HCT116 (cell line): ENCODE measurements at regions not wholly inside any gene's neighbourhood (a gene's known extent, or its start where the extent isn't known, plus 50 kb on each side); places are given as distances from the start of the nearest gene placed in this dataset.

Experiments used
- ATAC-seq: fragments of 200-7000 bp; cut with Tn5 transposase; 2 replicates; pipeline ENCODE4 v1.9.1; 2020; ENCODE audit warnings: mild to moderate bottlenecking, moderate library complexity
- BruUV-seq: library from RNA; stranded (reverse); fragments of 400-500 nt; replicated peaks from 2 replicates; lab custom pipeline; 2021; lab: Mats Ljungman, UMichigan
- CTCF ChIA-PET: fragments of 300-600 bp; sonication (Branson Sonifier 250); formaldehyde crosslinking; loops from one replicate; lab custom pipeline; 2021; ENCODE audit warnings: antibody characterized with exemption; lab: Charles Lee
- POLR2A ChIA-PET: fragments of 300-600, 350-600 bp; sonication (Branson Sonifier 250); formaldehyde crosslinking; loops from one replicate; lab custom pipeline; 2021; ENCODE audit warnings: antibody characterized with exemption; lab: Charles Lee
- RAD21 ChIA-PET, 2 experiments: fragments of 300-600 bp; sonication (Branson Sonifier 250); formaldehyde crosslinking; loops; one replicate each; lab custom pipeline; 2023; ENCODE audit warnings: low total read pairs in 2 of 2; ENCODE audit not compliant: uncharacterized antibody in 2 of 2, unreplicated experiment in 2 of 2, low non-redundant PET in 1 of 2; lab: Charles Lee
- DNase-seq: peaks from one replicate; pipeline ENCODE4 v3.0.0-alpha.2; 2010; ENCODE audit warnings: low read depth, low spot score
- H2AFZ ChIP-seq: fragments of 200-600 bp; shearing (Covaris generic), sonication (generic); 2 replicates; pipeline ENCODE4 v1.6.1; 2017; ENCODE audit warnings: low read depth, mixed run types, mixed read lengths, antibody characterized with exemption, low read length; ENCODE audit not compliant: poor library complexity, severe bottlenecking
- H3K27ac ChIP-seq: 2 replicates; pipeline ENCODE4 v1.5.1; 2012; ENCODE audit warnings: low read depth, low read length
- H3K27me3 ChIP-seq: fragments of 200-600 bp; sonication (generic); 2 replicates; pipeline ENCODE4 v1.6.1; 2016; ENCODE audit warnings: mixed run types, low read length, mixed read lengths; ENCODE audit not compliant: insufficient read depth
- H3K36me3 ChIP-seq, 2 experiments: fragments of 200-500 bp in 1 of 2; fragments of 200-600 bp in 1 of 2; sonication (Bioruptor generic) in 1 of 2; sonication (generic) in 1 of 2; 2 replicates each; pipeline versions ENCODE4 v1.5.1 to v1.6.1; 2014 to 2016; ENCODE audit warnings: low read length in 2 of 2, inconsistent platforms in 1 of 2, mixed read lengths in 1 of 2, mixed run types in 1 of 2; ENCODE audit not compliant: insufficient read depth in 2 of 2, control insufficient read depth in 1 of 2
- H3K4me1 ChIP-seq, 2 experiments: fragments of 200-600 bp in 1 of 2; sonication (generic) in 1 of 2; 2 replicates each; pipeline versions ENCODE4 v1.5.1 to v1.6.1; 2012 to 2017; ENCODE audit warnings: low read length in 2 of 2, inconsistent platforms in 1 of 2, mild to moderate bottlenecking in 1 of 2, mixed read lengths in 1 of 2, mixed run types in 1 of 2, moderate library complexity in 1 of 2; ENCODE audit not compliant: insufficient read depth in 2 of 2, control insufficient read depth in 1 of 2
- H3K4me2 ChIP-seq: fragments of 200-600 bp; sonication (generic); 2 replicates; pipeline ENCODE4 v1.6.1; 2017; ENCODE audit warnings: mixed run types, low read length, mixed read lengths
- H3K4me3 ChIP-seq, 2 experiments: fragments of 200-600 bp in 1 of 2; sonication (generic) in 1 of 2; replicated peaks in 1 of 2; 2 replicates each; pipeline ENCODE4 v1.5.1; 2011 to 2016; ENCODE audit warnings: low read length in 2 of 2, control low read depth in 1 of 2, low read depth in 1 of 2, mild to moderate bottlenecking in 1 of 2, mixed read lengths in 1 of 2, mixed run types in 1 of 2
- H3K79me2 ChIP-seq: fragments of 200-600 bp; sonication (generic); 2 replicates; pipeline ENCODE4 v1.6.1; 2017; ENCODE audit warnings: mild to moderate bottlenecking, mixed run types, low read length, moderate library complexity, mixed read lengths; ENCODE audit not compliant: insufficient read depth
- H3K9ac ChIP-seq: fragments of 200-600 bp; sonication (generic); 2 replicates; pipeline ENCODE4 v1.6.1; 2016; ENCODE audit warnings: low read length, mixed read lengths
- H3K9me2 ChIP-seq: fragments of 200-600 bp; sonication (generic), shearing (Covaris generic); 2 replicates; pipeline ENCODE4 v1.6.1; 2017; ENCODE audit warnings: mixed run types, mild to moderate bottlenecking, moderate library complexity; ENCODE audit not compliant: insufficient read depth
- H3K9me3 ChIP-seq, 2 experiments: fragments of 200-500 bp in 1 of 2; fragments of 200-600 bp in 1 of 2; sonication (Bioruptor generic) in 1 of 2; sonication (generic) in 1 of 2; 2 replicates each; pipeline ENCODE4 v1.6.1; 2014 to 2017; ENCODE audit warnings: low read length in 2 of 2, mixed read lengths in 2 of 2, inconsistent platforms in 1 of 2, low read depth in 1 of 2, mild to moderate bottlenecking in 1 of 2, mixed run types in 1 of 2, moderate library complexity in 1 of 2; ENCODE audit not compliant: control insufficient read depth in 1 of 2, insufficient read depth in 1 of 2
- H4K20me1 ChIP-seq: fragments of 200-600 bp; sonication (generic), shearing (Covaris generic); 2 replicates; pipeline ENCODE4 v1.6.1; 2017; ENCODE audit warnings: mixed run types, mild to moderate bottlenecking, moderate library complexity; ENCODE audit not compliant: insufficient read depth
- EGR1 ChIP-seq: IDR thresholded peaks from 2 replicates; pipeline ENCODE4 v1.6.1; 2012; ENCODE audit warnings: low read depth
- JUND ChIP-seq: IDR thresholded peaks from 2 replicates; pipeline ENCODE4 v1.6.1; 2012
- POLR2A ChIP-seq: IDR thresholded peaks from 2 replicates; pipeline ENCODE4 v1.7.0; 2011; ENCODE audit warnings: borderline replicate concordance; ENCODE audit not compliant: insufficient read depth, insufficient read length; ENCODE audit errors: extremely low read depth
- POLR2AphosphoS5 ChIP-seq: IDR thresholded peaks from 2 replicates; pipeline ENCODE4 v1.6.1; 2011; ENCODE audit warnings: mild to moderate bottlenecking, low read depth, low read length, moderate library complexity
- RAD21 ChIP-seq: IDR thresholded peaks from 2 replicates; pipeline ENCODE4 v1.6.1; 2012; ENCODE audit warnings: low read depth, mild to moderate bottlenecking
- SIN3A ChIP-seq: IDR thresholded peaks from 2 replicates; pipeline ENCODE4 v1.6.1; 2012; ENCODE audit warnings: low read depth
- SP1 ChIP-seq: IDR thresholded peaks from 2 replicates; pipeline ENCODE4 v1.6.1; 2012; ENCODE audit warnings: low read depth
- SRF ChIP-seq: IDR thresholded peaks from 2 replicates; pipeline ENCODE4 v1.6.1; 2012; ENCODE audit warnings: low read depth
- ZFX ChIP-seq: fragments of 450-650 bp; IDR thresholded peaks from 2 replicates; pipeline ENCODE4 v1.6.1; 2017
- ZNF274 ChIP-seq: fragments of 200-500 bp; sonication (Bioruptor generic); IDR thresholded peaks from 2 replicates; pipeline ENCODE4 v1.6.1; 2014; ENCODE audit warnings: mild to moderate bottlenecking, low read depth, low read length, inconsistent platforms
- intact Hi-C: fragments of 100-400 bp; cut with micrococcal nuclease; formaldehyde crosslinking; loops from 2 replicates; pipeline ENCODE4 v1.10.0; 2022
- TF ChIP-seq, protein P1 (sequence below): IDR thresholded peaks from 2 replicates; pipeline ENCODE4 v1.6.1; 2012
- TF ChIP-seq, protein P2 (sequence below), 3 experiments: fragments of 200-600 bp in 1 of 3; sonication (generic) in 1 of 3; IDR thresholded peaks in 2 of 3; conservative IDR thresholded peaks in 1 of 3; 2 replicates each; pipeline ENCODE4 v1.5.1; 2012 to 2017; ENCODE audit warnings: low read depth in 2 of 3, low read length in 2 of 3, antibody characterized with exemption in 1 of 3, borderline replicate concordance in 1 of 3, control low read depth in 1 of 3, mild to moderate bottlenecking in 1 of 3, mixed read lengths in 1 of 3, mixed run types in 1 of 3, moderate library complexity in 1 of 3; ENCODE audit not compliant: insufficient read depth in 1 of 3
- TF ChIP-seq, protein P3 (sequence below): IDR thresholded peaks from 2 replicates; pipeline ENCODE4 v1.6.1; 2011; ENCODE audit warnings: mild to moderate bottlenecking, low read length, moderate library complexity; ENCODE audit not compliant: insufficient replicate concordance; ENCODE audit errors: extremely low read depth

DNA sequence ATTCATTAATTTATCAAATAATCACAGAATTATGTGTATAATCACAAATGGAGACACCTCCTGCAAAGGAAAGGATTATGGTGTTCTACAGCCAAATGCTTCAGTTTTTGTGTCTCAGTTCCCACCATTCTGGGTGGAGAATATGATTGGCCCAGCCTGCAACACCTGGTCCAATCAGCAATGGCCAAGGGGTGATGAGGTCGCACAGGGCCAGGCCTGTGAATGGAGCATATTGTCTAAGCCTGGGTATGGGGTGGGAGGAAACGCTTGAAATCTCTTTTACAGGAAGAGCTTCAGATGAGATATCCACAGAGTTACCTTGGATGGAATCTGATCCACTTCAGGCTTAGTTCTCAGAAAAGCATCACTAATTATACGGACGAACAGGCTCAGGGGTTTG is 271.6 kb downstream of the DHX35 start:
- Histone ChIP-seq H3K4me1 (no peaks in the 10 kb centered on the region), H3K9me2 (no peaks in the 10 kb centered on the region), H3K27me3 (peaks cover 47% of the 10 kb centered on the region), H3K4me3 (no peak overlapping the region), H3K9ac (no peak overlapping the region), H3K9me3 (no peaks in the 10 kb centered on the region), H2AFZ (no peak overlapping the region), H3K79me2 (no peaks in the 10 kb centered on the region), H3K36me3 (no peaks in the 10 kb centered on the region), H4K20me1 (no peaks in the 10 kb centered on the region), H3K4me2 (no peak overlapping the region), H3K27ac (no peak overlapping the region)
- POLR2A ChIA-PET, result no interaction called here
- RAD21 ChIA-PET, result no interaction called here
- TF ChIP-seq SIN3A, result no peak
- TF ChIP-seq JUND, result no peak
- TF ChIP-seq POLR2A, result no peak
- TF ChIP-seq SP1, result no peak
- TF ChIP-seq, protein P1, sequence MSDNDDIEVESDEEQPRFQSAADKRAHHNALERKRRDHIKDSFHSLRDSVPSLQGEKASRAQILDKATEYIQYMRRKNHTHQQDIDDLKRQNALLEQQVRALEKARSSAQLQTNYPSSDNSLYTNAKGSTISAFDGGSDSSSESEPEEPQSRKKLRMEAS, result no peak
- TF ChIP-seq, protein P2, sequence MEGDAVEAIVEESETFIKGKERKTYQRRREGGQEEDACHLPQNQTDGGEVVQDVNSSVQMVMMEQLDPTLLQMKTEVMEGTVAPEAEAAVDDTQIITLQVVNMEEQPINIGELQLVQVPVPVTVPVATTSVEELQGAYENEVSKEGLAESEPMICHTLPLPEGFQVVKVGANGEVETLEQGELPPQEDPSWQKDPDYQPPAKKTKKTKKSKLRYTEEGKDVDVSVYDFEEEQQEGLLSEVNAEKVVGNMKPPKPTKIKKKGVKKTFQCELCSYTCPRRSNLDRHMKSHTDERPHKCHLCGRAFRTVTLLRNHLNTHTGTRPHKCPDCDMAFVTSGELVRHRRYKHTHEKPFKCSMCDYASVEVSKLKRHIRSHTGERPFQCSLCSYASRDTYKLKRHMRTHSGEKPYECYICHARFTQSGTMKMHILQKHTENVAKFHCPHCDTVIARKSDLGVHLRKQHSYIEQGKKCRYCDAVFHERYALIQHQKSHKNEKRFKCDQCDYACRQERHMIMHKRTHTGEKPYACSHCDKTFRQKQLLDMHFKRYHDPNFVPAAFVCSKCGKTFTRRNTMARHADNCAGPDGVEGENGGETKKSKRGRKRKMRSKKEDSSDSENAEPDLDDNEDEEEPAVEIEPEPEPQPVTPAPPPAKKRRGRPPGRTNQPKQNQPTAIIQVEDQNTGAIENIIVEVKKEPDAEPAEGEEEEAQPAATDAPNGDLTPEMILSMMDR (IDR thresholded peaks at IDR 0.05 in 2 of 3, conservative IDR thresholded peaks at IDR 0.05 in 1 of 3; ENCODE audit: borderline replicate concordance in 1 of 3, insufficient read depth in 1 of 3, low read depth in 2 of 3, low read length in 2 of 3), result no peak
- no peak for TF ChIP-seq SRF
- no peak for TF ChIP-seq EGR1
- TF ChIP-seq, protein P3, sequence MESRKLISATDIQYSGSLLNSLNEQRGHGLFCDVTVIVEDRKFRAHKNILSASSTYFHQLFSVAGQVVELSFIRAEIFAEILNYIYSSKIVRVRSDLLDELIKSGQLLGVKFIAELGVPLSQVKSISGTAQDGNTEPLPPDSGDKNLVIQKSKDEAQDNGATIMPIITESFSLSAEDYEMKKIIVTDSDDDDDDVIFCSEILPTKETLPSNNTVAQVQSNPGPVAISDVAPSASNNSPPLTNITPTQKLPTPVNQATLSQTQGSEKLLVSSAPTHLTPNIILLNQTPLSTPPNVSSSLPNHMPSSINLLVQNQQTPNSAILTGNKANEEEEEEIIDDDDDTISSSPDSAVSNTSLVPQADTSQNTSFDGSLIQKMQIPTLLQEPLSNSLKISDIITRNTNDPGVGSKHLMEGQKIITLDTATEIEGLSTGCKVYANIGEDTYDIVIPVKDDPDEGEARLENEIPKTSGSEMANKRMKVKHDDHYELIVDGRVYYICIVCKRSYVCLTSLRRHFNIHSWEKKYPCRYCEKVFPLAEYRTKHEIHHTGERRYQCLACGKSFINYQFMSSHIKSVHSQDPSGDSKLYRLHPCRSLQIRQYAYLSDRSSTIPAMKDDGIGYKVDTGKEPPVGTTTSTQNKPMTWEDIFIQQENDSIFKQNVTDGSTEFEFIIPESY, result no peak
- TF ChIP-seq POLR2AphosphoS5, result no peak
- no peak for TF ChIP-seq RAD21
- no peak for TF ChIP-seq ZFX
- no peak for TF ChIP-seq ZNF274
- no peak for DNase-seq
- ATAC-seq, result no peak
- intact Hi-C loops, result no loop called here
- BruUV-seq, result no TSS peak
- CTCF ChIA-PET, result no interaction called here
